Colonic mucosa (tissue), 4 donors: ENCODE measurements at regions not wholly inside any gene's neighbourhood (a gene's known extent, or its start where the extent isn't known, plus 50 kb on each side); places are given as distances from the start of the nearest gene placed in this dataset.
"Not testable (repeated sequence)": the region's sequence is repeated elsewhere in the genome, so short reads cannot be mapped to it uniquely, and the experiment has no call there.

Experiments used
- DNase-seq: peaks from one replicate; pipeline ENCODE4 v3.0.0-alpha.2; 2020
- H3K27ac ChIP-seq: fragments of 200-600 bp; one replicate; pipeline ENCODE4 v1.8.0; 2021
- H3K27me3 ChIP-seq: fragments of 200-600 bp; one replicate; pipeline ENCODE4 v1.8.0; 2021
- H3K36me3 ChIP-seq: fragments of 200-600 bp; one replicate; pipeline ENCODE4 v1.8.0; 2021
- H3K4me1 ChIP-seq: fragments of 200-600 bp; one replicate; pipeline ENCODE4 v1.8.0; 2021; ENCODE audit warnings: mild to moderate bottlenecking
- H3K4me3 ChIP-seq: fragments of 200-600 bp; one replicate; pipeline ENCODE4 v1.8.0; 2021
- H3K9ac ChIP-seq, 2 donors: one replicate each; pipeline ENCODE4 v1.7.0; 2013; ENCODE audit warnings: control low read depth in 2 of 2, low read depth in 2 of 2, low read length in 2 of 2
- H3K9me3 ChIP-seq: fragments of 200-600 bp; one replicate; pipeline ENCODE4 v1.8.0; 2021
- intact Hi-C: fragments of 100-400 bp; cut with DNase I; formaldehyde crosslinking; loops from one replicate; pipeline ENCODE4 v1.14.1; 2022
- TF ChIP-seq, protein P1 (sequence below): fragments of 200-600 bp; IDR thresholded peaks from one replicate; pipeline ENCODE4 v1.8.0; 2022; ENCODE audit warnings: antibody characterized with exemption, mild to moderate bottlenecking
- donor health status: healthy.
- donor health status: DM: no; HTN: no; CAD: no.
- donor health status: DM: no; HTN: no; CAD: no.

DNA sequence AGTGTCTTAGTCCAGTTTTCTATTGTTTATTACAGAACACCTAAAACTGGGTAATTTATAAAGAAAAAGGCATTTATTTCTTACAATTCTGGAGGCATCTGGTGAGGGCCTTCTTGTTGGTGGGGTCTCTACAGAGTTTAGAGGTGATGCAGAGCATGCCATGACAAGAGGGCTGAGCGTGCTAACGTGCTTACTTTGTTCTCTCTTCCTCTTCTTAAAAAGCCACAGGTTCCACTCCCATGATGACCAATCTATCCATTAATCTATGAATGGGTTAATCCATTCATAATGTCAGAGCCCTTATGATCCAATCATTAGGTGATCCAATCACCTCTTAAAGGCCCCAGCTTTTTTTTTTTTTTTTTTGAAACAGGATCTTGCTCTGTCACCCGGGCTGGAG, 291.5 kb upstream of the GALNTL6 start:
- H3K27me3 ChIP-seq: no peaks in the 10 kb centered on the region
- no peak for DNase-seq
- H3K27ac ChIP-seq: no peak overlapping the region
- TF ChIP-seq, protein P1, sequence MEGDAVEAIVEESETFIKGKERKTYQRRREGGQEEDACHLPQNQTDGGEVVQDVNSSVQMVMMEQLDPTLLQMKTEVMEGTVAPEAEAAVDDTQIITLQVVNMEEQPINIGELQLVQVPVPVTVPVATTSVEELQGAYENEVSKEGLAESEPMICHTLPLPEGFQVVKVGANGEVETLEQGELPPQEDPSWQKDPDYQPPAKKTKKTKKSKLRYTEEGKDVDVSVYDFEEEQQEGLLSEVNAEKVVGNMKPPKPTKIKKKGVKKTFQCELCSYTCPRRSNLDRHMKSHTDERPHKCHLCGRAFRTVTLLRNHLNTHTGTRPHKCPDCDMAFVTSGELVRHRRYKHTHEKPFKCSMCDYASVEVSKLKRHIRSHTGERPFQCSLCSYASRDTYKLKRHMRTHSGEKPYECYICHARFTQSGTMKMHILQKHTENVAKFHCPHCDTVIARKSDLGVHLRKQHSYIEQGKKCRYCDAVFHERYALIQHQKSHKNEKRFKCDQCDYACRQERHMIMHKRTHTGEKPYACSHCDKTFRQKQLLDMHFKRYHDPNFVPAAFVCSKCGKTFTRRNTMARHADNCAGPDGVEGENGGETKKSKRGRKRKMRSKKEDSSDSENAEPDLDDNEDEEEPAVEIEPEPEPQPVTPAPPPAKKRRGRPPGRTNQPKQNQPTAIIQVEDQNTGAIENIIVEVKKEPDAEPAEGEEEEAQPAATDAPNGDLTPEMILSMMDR: no peak
- no peak overlapping the region for H3K4me3 ChIP-seq
- H3K36me3 ChIP-seq: no peaks in the 10 kb centered on the region
- H3K9me3 ChIP-seq: no peaks in the 10 kb centered on the region
- no peak overlapping the region for H3K9ac ChIP-seq
- H3K4me1 ChIP-seq: no peaks in the 10 kb centered on the region
- intact Hi-C loops: no loop called here

DNA sequence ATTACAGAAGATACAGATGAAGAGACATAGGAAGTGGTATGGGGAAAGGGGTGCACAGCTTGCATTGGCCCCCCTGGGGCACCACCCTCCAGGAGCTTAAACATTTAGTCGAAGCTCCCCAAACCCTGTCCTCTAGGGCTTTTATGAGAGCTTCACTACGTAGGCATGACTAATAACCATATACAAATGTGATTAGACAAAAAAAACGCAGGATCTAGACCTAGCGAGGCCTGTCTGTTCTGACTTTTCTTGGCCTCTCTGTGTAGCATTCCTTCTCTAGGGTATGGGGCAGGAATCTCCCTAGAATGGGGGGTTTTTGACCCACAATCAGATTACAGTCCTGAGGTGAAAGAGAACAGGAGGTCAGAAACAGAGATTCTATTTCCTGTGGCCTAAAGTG, 293.7 kb upstream of the GALNTL6 start:
- intact Hi-C loops: no loop called here
- H3K4me3 ChIP-seq: no peak overlapping the region
- TF ChIP-seq, protein P1: no peak

DNA sequence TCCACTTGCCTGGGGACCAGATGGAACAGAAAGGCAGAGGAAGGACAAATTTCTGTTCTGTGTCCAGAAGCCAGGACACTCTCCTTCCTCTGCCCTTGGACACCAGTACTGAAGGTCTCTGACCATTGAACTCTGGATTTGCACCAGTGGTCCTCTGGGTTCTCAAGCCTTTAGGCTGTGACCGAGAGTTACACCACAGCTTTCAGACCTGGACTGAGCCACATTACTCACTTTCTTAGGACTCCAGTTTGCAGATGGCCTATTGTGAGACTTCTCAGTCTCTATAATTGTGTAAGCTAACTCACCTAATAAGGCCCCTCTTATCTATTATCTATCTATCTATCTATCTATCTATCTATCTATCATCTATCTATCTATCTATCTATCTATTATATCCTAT, 295.3 kb upstream of the GALNTL6 start:
- Histone ChIP-seq H3K36me3 (no peaks in the 10 kb centered on the region), H3K4me1 (no peaks in the 10 kb centered on the region), H3K9me3 (no peaks in the 10 kb centered on the region), H3K27ac (no peak overlapping the region), H3K4me3 (no peak overlapping the region), H3K9ac (no peak overlapping the region), H3K27me3 (no peaks in the 10 kb centered on the region)
- TF ChIP-seq, protein P1: no peak
- intact Hi-C loops: no loop called here
- DNase-seq: no peak

More for the DNA sequence above, 293.7 kb upstream of the GALNTL6 start:
- Histone ChIP-seq H3K9ac (no peak overlapping the region), H3K9me3 (no peaks in the 10 kb centered on the region), H3K36me3 (no peaks in the 10 kb centered on the region), H3K4me1 (no peaks in the 10 kb centered on the region), H3K27ac (no peak overlapping the region), H3K27me3 (no peaks in the 10 kb centered on the region)
- no peak for DNase-seq

DNA sequence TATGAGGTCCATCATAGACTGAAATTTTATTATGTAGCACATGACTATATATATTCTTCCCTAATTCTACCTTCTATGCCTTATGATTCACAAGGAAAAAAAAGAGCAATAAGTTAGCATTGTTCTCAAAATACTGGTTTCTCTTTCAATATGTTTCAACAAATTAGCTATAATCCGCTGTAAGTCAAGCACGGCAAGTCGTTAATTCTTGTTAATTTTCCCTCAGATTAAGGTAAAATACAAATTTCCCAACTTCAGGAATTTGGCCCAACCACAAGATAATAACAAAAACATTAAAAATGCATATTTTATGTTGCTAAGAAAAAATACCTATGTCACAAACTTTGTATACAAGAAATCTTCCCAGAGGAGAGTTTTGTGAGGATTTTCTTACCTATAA, 296.5 kb upstream of the GALNTL6 start:
- DNase-seq: no peak
- intact Hi-C loops: no loop called here

DNA sequence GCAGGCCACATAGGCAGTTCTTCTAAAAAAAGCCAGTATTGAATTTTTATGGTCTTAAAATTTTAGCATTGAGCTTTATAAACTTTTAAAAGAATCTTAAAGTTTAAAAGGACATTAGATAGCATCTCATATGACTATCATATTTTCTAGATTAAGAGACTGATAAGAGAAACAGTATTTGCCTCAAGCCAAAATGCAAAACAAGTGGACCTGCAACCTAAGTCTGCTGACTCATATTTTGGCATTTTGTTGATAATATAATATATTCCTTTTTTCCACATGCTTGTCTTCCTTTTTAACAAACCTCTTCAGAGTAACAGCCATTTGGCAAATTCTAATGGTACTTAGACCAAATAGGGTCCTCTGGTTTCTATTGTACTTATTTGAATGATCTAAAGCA, 328.5 kb upstream of the GALNTL6 start:
- no peak overlapping the region for H3K9ac ChIP-seq
- H3K36me3 ChIP-seq: no peaks in the 10 kb centered on the region
- no peak for DNase-seq
- H3K27me3 ChIP-seq: no peaks in the 10 kb centered on the region
- no peak overlapping the region for H3K27ac ChIP-seq
- intact Hi-C loops: no loop called here
- TF ChIP-seq, protein P1: no peak
- H3K4me3 ChIP-seq: no peak overlapping the region
- H3K9me3 ChIP-seq: no peaks in the 10 kb centered on the region
- H3K4me1 ChIP-seq: no peaks in the 10 kb centered on the region

More for the DNA sequence above, 296.5 kb upstream of the GALNTL6 start:
- Histone ChIP-seq H3K27ac (no peak overlapping the region), H3K27me3 (no peaks in the 10 kb centered on the region), H3K36me3 (no peaks in the 10 kb centered on the region), H3K4me3 (no peak overlapping the region), H3K9me3 (no peaks in the 10 kb centered on the region), H3K4me1 (no peaks in the 10 kb centered on the region), H3K9ac (no peak overlapping the region)
- TF ChIP-seq, protein P1: no peak

DNA sequence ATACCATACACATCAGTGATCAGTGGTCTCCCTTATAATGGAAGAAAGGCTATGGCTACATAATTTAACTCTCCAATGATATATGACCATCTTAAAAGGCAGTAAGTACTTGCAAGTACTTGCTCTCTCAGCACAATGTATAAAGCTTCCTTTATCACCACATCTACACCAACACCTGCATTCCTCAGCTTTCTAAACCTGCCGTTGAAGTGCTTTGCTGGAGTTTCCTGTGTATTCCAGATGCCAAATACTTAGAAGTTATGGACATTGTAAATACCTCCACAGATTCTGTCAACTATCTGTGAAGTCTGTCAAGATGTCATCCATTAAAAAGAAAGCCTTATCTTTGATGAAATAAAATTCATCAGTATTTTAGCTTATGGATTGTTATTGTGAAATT, 335.0 kb upstream of the GALNTL6 start:
- no peaks in the 10 kb centered on the region for H3K27me3 ChIP-seq

DNA sequence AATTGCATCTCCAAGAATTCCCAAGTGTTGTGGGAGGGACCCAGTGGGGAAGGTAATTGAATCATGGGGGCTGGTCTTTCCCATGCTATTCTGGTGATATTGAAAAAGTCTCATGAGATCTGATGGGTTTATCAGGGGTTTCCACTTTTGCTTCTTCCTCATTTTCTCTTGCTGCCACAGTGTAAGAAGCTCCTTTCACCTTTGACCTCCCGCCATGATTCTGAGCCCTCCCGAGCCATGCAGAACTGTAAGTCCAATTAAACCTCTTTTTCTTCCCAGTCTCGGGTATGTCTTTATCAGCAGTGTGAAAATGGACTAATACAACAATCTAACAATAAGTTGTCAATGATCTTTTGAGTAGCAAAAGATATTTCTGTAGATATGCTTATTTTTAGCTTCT, 338.1 kb upstream of the GALNTL6 start:
- H3K4me1 ChIP-seq, H3K9ac ChIP-seq, H3K9me3 ChIP-seq, H3K27ac ChIP-seq, H3K4me3 ChIP-seq, intact Hi-C loops, H3K27me3 ChIP-seq, DNase-seq, H3K36me3 ChIP-seq: not testable (repeated sequence)

More for the DNA sequence above, 335.0 kb upstream of the GALNTL6 start:
- TF ChIP-seq, protein P1: no peak
- no peak overlapping the region for H3K27ac ChIP-seq
- no peak overlapping the region for H3K4me3 ChIP-seq
- H3K36me3 ChIP-seq: no peaks in the 10 kb centered on the region
- no peak for DNase-seq
- no peaks in the 10 kb centered on the region for H3K9me3 ChIP-seq
- intact Hi-C loops: no loop called here
- no peaks in the 10 kb centered on the region for H3K4me1 ChIP-seq
- H3K9ac ChIP-seq: no peak overlapping the region
